ENCODE measurements at regions not wholly inside any gene's neighbourhood (a gene's known extent, or its start where the extent isn't known, plus 50 kb on each side); places are given as distances from the start of the nearest gene placed in this dataset.

GRCh38 chr21:17351766-17352165, 161.1 kb upstream of the CXADR start:
- WGBS, 2 donors, result 92 to 94% methylated on average over 2 of the region's 2 CpGs
- Histone ChIP-seq H3K4me3 (replicated peaks in 1 of 3) (no peak overlapping the region), H3K4me1 (no peaks in the 10 kb centered on the region), H3K27ac (no peak overlapping the region), H3K9me3 (no peaks in the 10 kb centered on the region), H3K27me3 (no peaks in the 10 kb centered on the region), H3K36me3 (no peaks in the 10 kb centered on the region)
- intact Hi-C loops (cut with DNase I), result no loop called here
- DNase-seq, result no peak
- TF ChIP-seq CTCF (IDR thresholded peaks at IDR 0.05) (no peak), POLR2A (IDR thresholded peaks at IDR 0.05) (no peak)

- Histone ChIP-seq H3K27me3 (no peaks in the 10 kb centered on the region), H3K4me1 (no peaks in the 10 kb centered on the region), H3K4me3 (replicated peaks in 1 of 3) (no peak overlapping the region), H3K36me3 (no peaks in the 10 kb centered on the region), H3K27ac (no peak overlapping the region), H3K9me3 (no peaks in the 10 kb centered on the region)
- intact Hi-C loops (cut with DNase I), result no loop called here
- 38 to 59% methylated on average over 3 of the region's 3 CpGs for WGBS, 2 donors
- TF ChIP-seq POLR2A (IDR thresholded peaks at IDR 0.05), result no peak
- no peak for TF ChIP-seq CTCF (IDR thresholded peaks at IDR 0.05)
- no peak for DNase-seq
Measured at GRCh38 chr21:17352996-17353655, 159.7 kb upstream of the CXADR start.

- Histone ChIP-seq H3K9me3 (no peaks in the 10 kb centered on the region), H3K27me3 (no peaks in the 10 kb centered on the region), H3K36me3 (no peaks in the 10 kb centered on the region), H3K4me3 (replicated peaks in 1 of 3) (no peak overlapping the region), H3K27ac (no peak overlapping the region), H3K4me1 (no peaks in the 10 kb centered on the region)
- no peak for DNase-seq
- WGBS, 2 donors, result 71 to 77% methylated on average over 2 of the region's 2 CpGs
- intact Hi-C loops (cut with DNase I), result no loop called here
- TF ChIP-seq POLR2A (IDR thresholded peaks at IDR 0.05) (no peak), CTCF (IDR thresholded peaks at IDR 0.05) (no peak)
Measured at GRCh38 chr21:17359781-17360180, 153.1 kb upstream of the CXADR start.

GRCh38 chr21:17368748-17369363, 144.0 kb upstream of the CXADR start:
- intact Hi-C loops (cut with DNase I), result no loop called here
- 74 to 81% methylated on average over 3 of the region's 3 CpGs for WGBS, 2 donors
- peaks cover 13 to 23% of the 10 kb centered on the region in 2 donors for H3K4me1 ChIP-seq
- no peaks in the 10 kb centered on the region for H3K36me3 ChIP-seq
- no peak overlapping the region for H3K4me3 ChIP-seq (replicated peaks in 1 of 3)
- no peaks in the 10 kb centered on the region for H3K27me3 ChIP-seq
- H3K27ac ChIP-seq, result no peak overlapping the region
- H3K9me3 ChIP-seq, result no peaks in the 10 kb centered on the region
- TF ChIP-seq CTCF (IDR thresholded peaks at IDR 0.05) (no peak), POLR2A (IDR thresholded peaks at IDR 0.05) (no peak)
- no peak for DNase-seq

- intact Hi-C loops (cut with DNase I), result no loop called here
- H3K36me3 ChIP-seq, result no peaks in the 10 kb centered on the region
- 65% methylated on average over 5 of the region's 5 CpGs for WGBS, 2 donors
- peak in 1 of 2 donors; percentile 37 for DNase-seq
- H3K27ac ChIP-seq, result peak overlapping the region in 2 of 3 donors; percentile 35 to 57
- peaks cover 13 to 23% of the 10 kb centered on the region in 2 donors for H3K4me1 ChIP-seq
- TF ChIP-seq POLR2A (IDR thresholded peaks at IDR 0.05) (no peak), CTCF (IDR thresholded peaks at IDR 0.05) (no peak)
- H3K9me3 ChIP-seq, result no peaks in the 10 kb centered on the region
- no peak overlapping the region for H3K4me3 ChIP-seq (replicated peaks in 1 of 3)
- H3K27me3 ChIP-seq, result no peaks in the 10 kb centered on the region
Measured at GRCh38 chr21:17370263-17370662, 142.6 kb upstream of the CXADR start.
